H1 (cell line): ENCODE measurements at regions not wholly inside any gene's neighbourhood (a gene's known extent, or its start where the extent isn't known, plus 50 kb on each side); places are given as distances from the start of the nearest gene placed in this dataset.

ENCODE experiments used
- CTCF ChIA-PET: fragments of 300-600 bp; sonication (Branson Sonifier 250); formaldehyde crosslinking; loops from one replicate; lab custom pipeline; 2021; ENCODE audit not compliant: partially characterized antibody; lab: Charles Lee
- POLR2A ChIA-PET: fragments of 300-600 bp; sonication (Branson Sonifier 250); formaldehyde crosslinking; loops from one replicate; lab custom pipeline; 2021; ENCODE audit warnings: inconsistent platforms; ENCODE audit not compliant: partially characterized antibody; lab: Charles Lee
- DNase-seq, 2 experiments: peaks; one replicate each; pipeline versions ENCODE4 v3.0.0 to v3.0.0-alpha.2; 2010 to 2022; ENCODE audit warnings: low spot score in 2 of 2, low read depth in 1 of 2, mixed read lengths in 1 of 2
- FAIRE-seq: peaks from 2 replicates; lab custom pipeline; 2011; peaks lifted over from hg19 to GRCh38; lab: Jason Lieb, UNC
- H2AFZ ChIP-seq: 2 replicates; pipeline ENCODE4 v1.8.1; 2012; ENCODE audit warnings: low read length, inconsistent platforms
- H2AK5ac ChIP-seq: 2 replicates; pipeline ENCODE4 v1.6.1; 2013; ENCODE audit warnings: low read depth, low read length
- H2BK120ac ChIP-seq: replicated peaks from 2 replicates; pipeline ENCODE3; 2013; ENCODE audit warnings: low read depth, low read length, inconsistent platforms
- H2BK12ac ChIP-seq: 2 replicates; pipeline ENCODE4 v1.6.1; 2013; ENCODE audit warnings: low read depth, low read length
- H2BK15ac ChIP-seq: 2 replicates; pipeline ENCODE4 v1.6.1; 2013; ENCODE audit warnings: low read length
- H2BK20ac ChIP-seq: 2 replicates; pipeline ENCODE4 v1.6.1; 2013; ENCODE audit warnings: low read length
- H2BK5ac ChIP-seq: 2 replicates; pipeline ENCODE4 v1.6.1; 2013; ENCODE audit warnings: low read depth, low read length
- H3K14ac ChIP-seq: 2 replicates; pipeline ENCODE4 v1.6.1; 2013; ENCODE audit warnings: inconsistent platforms; ENCODE audit not compliant: insufficient read length
- H3K18ac ChIP-seq: 2 replicates; pipeline ENCODE4 v1.6.1; 2013; ENCODE audit warnings: low read length; ENCODE audit errors: extremely low read depth
- H3K23ac ChIP-seq: 2 replicates; pipeline ENCODE4 v1.6.1; 2013; ENCODE audit warnings: inconsistent platforms; ENCODE audit not compliant: insufficient read length
- H3K23me2 ChIP-seq: 2 replicates; pipeline ENCODE4 v1.6.1; 2013; ENCODE audit warnings: low read depth, low read length
- H3K27ac ChIP-seq: 2 replicates; pipeline ENCODE4 v1.6.1; 2011; ENCODE audit warnings: low read depth, low read length, inconsistent platforms
- H3K27me3 ChIP-seq, 4 experiments: replicated peaks in 1 of 4; 1 replicate in 1 of 4; 2 replicates in 3 of 4; pipeline versions ENCODE4 v1.6.1 to v1.8.1; 2011 to 2013; ENCODE audit warnings: low read length in 3 of 4, mild to moderate bottlenecking in 3 of 4, inconsistent platforms in 2 of 4, mixed read lengths in 2 of 4, moderate library complexity in 1 of 4; ENCODE audit not compliant: control insufficient read depth in 3 of 4, insufficient read depth in 3 of 4; ENCODE audit errors: extremely low read depth in 1 of 4
- H3K36me3 ChIP-seq, 4 experiments: 2 replicates each; pipeline versions ENCODE4 v1.6.1 to v1.8.1; 2011 to 2013; ENCODE audit warnings: mild to moderate bottlenecking in 4 of 4, low read length in 3 of 4, moderate library complexity in 2 of 4, control low read depth in 1 of 4, inconsistent platforms in 1 of 4; ENCODE audit not compliant: insufficient read depth in 4 of 4, control insufficient read depth in 2 of 4
- H3K4ac ChIP-seq: replicated peaks from 2 replicates; pipeline ENCODE3; 2013; ENCODE audit warnings: low read length, low read depth, mixed read lengths, inconsistent platforms; ENCODE audit not compliant: insufficient read length
- H3K4me1 ChIP-seq, 4 experiments: replicated peaks in 1 of 4; 1 replicate in 1 of 4; 2 replicates in 3 of 4; pipeline versions ENCODE4 v1.6.1 to v1.8.1; 2011 to 2013; ENCODE audit warnings: low read length in 3 of 4, inconsistent platforms in 2 of 4, mixed read lengths in 1 of 4; ENCODE audit not compliant: insufficient read depth in 4 of 4, control insufficient read depth in 3 of 4
- H3K4me2 ChIP-seq, 2 experiments: 2 replicates each; pipeline versions ENCODE4 v1.6.1 to v1.8.1; 2011 to 2013; ENCODE audit warnings: low read depth in 2 of 2, low read length in 2 of 2, control low read depth in 1 of 2, inconsistent platforms in 1 of 2, mild to moderate bottlenecking in 1 of 2; ENCODE audit not compliant: insufficient read depth in 1 of 2
- H3K4me3 ChIP-seq, 4 experiments: fragments of 200-600, 300-600 bp in 1 of 4; sonication (generic), shearing (Covaris generic), sonication (Bioruptor Twin) in 1 of 4; 2 replicates each; pipeline versions ENCODE4 v1.5.1 to v1.8.1; 2011 to 2016; ENCODE audit warnings: low read length in 4 of 4, low read depth in 3 of 4, control low read depth in 2 of 4, inconsistent platforms in 2 of 4, mild to moderate bottlenecking in 2 of 4, mixed read lengths in 1 of 4, moderate library complexity in 1 of 4; ENCODE audit not compliant: insufficient read depth in 2 of 4; ENCODE audit errors: extremely low read depth in 1 of 4
- H3K56ac ChIP-seq: replicated peaks from 2 replicates; pipeline ENCODE3; 2013; ENCODE audit warnings: low read depth, mild to moderate bottlenecking, mixed read lengths, low read length, inconsistent platforms; ENCODE audit not compliant: insufficient read length
- H3K79me1 ChIP-seq: 2 replicates; pipeline ENCODE4 v1.6.1; 2013; ENCODE audit warnings: low read depth, low read length, control low read depth
- H3K79me2 ChIP-seq, 2 experiments: 2 replicates each; pipeline versions ENCODE4 v1.6.1 to v1.8.1; 2012 to 2013; ENCODE audit warnings: low read length in 2 of 2, mild to moderate bottlenecking in 2 of 2, inconsistent platforms in 1 of 2; ENCODE audit not compliant: insufficient read depth in 2 of 2, control insufficient read depth in 1 of 2
- H3K9ac ChIP-seq, 4 experiments: replicated peaks in 1 of 4; 1 replicate in 1 of 4; 2 replicates in 3 of 4; pipeline versions ENCODE4 v1.6.1 to v1.8.1; 2011 to 2013; ENCODE audit warnings: low read depth in 3 of 4, low read length in 3 of 4, control low read depth in 2 of 4, mild to moderate bottlenecking in 2 of 4, moderate library complexity in 2 of 4, inconsistent platforms in 1 of 4; ENCODE audit errors: extremely low read depth in 1 of 4
- H3K9me3 ChIP-seq, 2 experiments: 2 replicates each; pipeline versions ENCODE4 v1.6.1 to v1.8.1; 2012 to 2013; ENCODE audit warnings: mild to moderate bottlenecking in 2 of 2, moderate library complexity in 2 of 2, control low read depth in 1 of 2, inconsistent platforms in 1 of 2, low read depth in 1 of 2, low read length in 1 of 2, mixed read lengths in 1 of 2; ENCODE audit not compliant: insufficient read depth in 2 of 2
- H4K20me1 ChIP-seq, 2 experiments: replicated peaks in 1 of 2; 2 replicates each; pipeline versions ENCODE3 to v1.8.1; 2011 to 2013; ENCODE audit warnings: inconsistent platforms in 2 of 2, low read length in 2 of 2, mild to moderate bottlenecking in 1 of 2; ENCODE audit not compliant: insufficient read depth in 2 of 2, control insufficient read depth in 1 of 2
- H4K5ac ChIP-seq: 2 replicates; pipeline ENCODE4 v1.6.1; 2013; ENCODE audit warnings: low read length, low read depth, mixed read lengths, inconsistent platforms; ENCODE audit not compliant: insufficient read length
- H4K8ac ChIP-seq: 2 replicates; pipeline ENCODE4 v1.8.0; 2013; ENCODE audit warnings: mild to moderate bottlenecking, moderate library complexity, low read length, inconsistent platforms; ENCODE audit not compliant: insufficient read depth; ENCODE audit errors: extremely low read depth
- H4K91ac ChIP-seq: replicated peaks from 2 replicates; pipeline ENCODE3; 2013; ENCODE audit warnings: low read length, mixed read lengths, inconsistent platforms; ENCODE audit not compliant: insufficient read length
- ATF2 ChIP-seq: IDR thresholded peaks from 2 replicates; pipeline ENCODE4 v1.6.1; 2012; ENCODE audit warnings: low read length, inconsistent platforms
- CHD2 ChIP-seq: IDR thresholded peaks from 2 replicates; pipeline ENCODE4 v1.6.1; 2012; ENCODE audit warnings: low read length, improper control_type of control experiment
- EP300 ChIP-seq, 2 experiments: IDR thresholded peaks; 1 replicate in 1 of 2; 2 replicates in 1 of 2; pipeline ENCODE4 v1.6.1; 2011 to 2012; ENCODE audit warnings: low read depth in 2 of 2, low read length in 2 of 2, mild to moderate bottlenecking in 2 of 2, borderline replicate concordance in 1 of 2, inconsistent platforms in 1 of 2, moderate library complexity in 1 of 2
- EZH2 ChIP-seq: fragments of 200-600 bp; sonication (generic); IDR thresholded peaks from 2 replicates; pipeline ENCODE4 v1.7.1; 2012; ENCODE audit warnings: low read depth, mild to moderate bottlenecking, moderate library complexity, low read length, inconsistent platforms; ENCODE audit not compliant: severe bottlenecking
- JUN ChIP-seq: IDR thresholded peaks from 2 replicates; pipeline ENCODE4 v1.6.1; 2011; ENCODE audit warnings: low read depth, mild to moderate bottlenecking, improper control_type of control experiment, low read length
- POLR2AphosphoS5 ChIP-seq: IDR thresholded peaks from 2 replicates; pipeline ENCODE4 v1.6.1; 2011; ENCODE audit warnings: low read depth, low read length
- RXRA ChIP-seq: IDR thresholded peaks from 2 replicates; pipeline ENCODE4 v1.6.1; 2011; ENCODE audit warnings: low read depth, mild to moderate bottlenecking, low read length, moderate library complexity; ENCODE audit not compliant: insufficient read depth
- SP4 ChIP-seq: IDR thresholded peaks from 2 replicates; pipeline ENCODE4 v1.6.1; 2012; ENCODE audit warnings: low read length, inconsistent platforms
- TEAD4 ChIP-seq: IDR thresholded peaks from 2 replicates; pipeline ENCODE4 v1.6.1; 2012; ENCODE audit warnings: low read depth, low read length, inconsistent platforms, mixed read lengths
- ZNF274 ChIP-seq: IDR thresholded peaks from 2 replicates; pipeline ENCODE4 v1.7.0; 2012; ENCODE audit warnings: low read length, borderline replicate concordance; ENCODE audit errors: extremely low read depth
- WGBS, 2 experiments: shearing (Covaris generic) in 1 of 2; methylation state at CpG; one replicate each; pipeline versions ENCODE4 v1.1.6 to v1.1.7; 2013 to 2015; ENCODE audit warnings: low lambda C conversion rate in 2 of 2, mixed read lengths in 2 of 2, inconsistent platforms in 1 of 2, low coverage in 1 of 2, missing lambda C conversion rate in 1 of 2; ENCODE audit not compliant: insufficient replicate concordance in 2 of 2, insufficient coverage in 1 of 2, insufficient read length in 1 of 2; ENCODE audit errors: extremely low coverage in 1 of 2, missing lambda C conversion rate in 1 of 2; 5-methylcytosine and 5-hydroxymethylcytosine counted together

- Histone ChIP-seq H2AK5ac (no peak overlapping the region), H4K5ac (no peak overlapping the region), H3K4ac (no peak overlapping the region), H3K4me2 (no peak overlapping the region), H3K9ac (no peak overlapping the region), H3K36me3 (no peaks in the 10 kb centered on the region), H2BK12ac (no peak overlapping the region), H2BK5ac (no peak overlapping the region), H2AFZ (no peak overlapping the region), H3K56ac (no peak overlapping the region), H3K18ac (no peak overlapping the region), H4K20me1 (no peaks in the 10 kb centered on the region), H2BK120ac (no peak overlapping the region), H3K4me1 (peaks cover 0 to 7% (median under 1%) of the 10 kb centered on the region in 4 experiments; a peak in 4 of 7 replicates), H4K91ac (no peak overlapping the region), H3K27ac (no peak overlapping the region), H2BK15ac (no peak overlapping the region), H3K79me1 (no peaks in the 10 kb centered on the region), H2BK20ac (no peak overlapping the region), H4K8ac (no peak overlapping the region), H3K9me3 (no peaks in the 10 kb centered on the region), H3K27me3 (no peaks in the 10 kb centered on the region), H3K4me3 (no peak overlapping the region), H3K23ac (no peak overlapping the region), H3K14ac (no peak overlapping the region), H3K23me2 (no peaks in the 10 kb centered on the region), H3K79me2 (no peaks in the 10 kb centered on the region)
- WGBS, 2 experiments, result 52% methylated on average over 2 of the region's 2 CpGs; no CpG with 5 or more reads in 1 of the 2 experiments
- no peak for FAIRE-seq
- ChIA-PET CTCF (interaction anchor here (1.2 kb wide), 1 partner anchor 211 kb away, joined by 3 read pairs; no protein-coding TSS in a partner anchor), POLR2A (no interaction called here)
- no peak for DNase-seq
- TF ChIP-seq ZNF274 (no peak), JUN (no peak), EP300 (IDR thresholded peaks at IDR 0.05; ENCODE audit: borderline replicate concordance in 1 of 2, low read depth in 2 of 2, low read length in 2 of 2) (no peak), POLR2AphosphoS5 (no peak), TEAD4 (no peak), CHD2 (no peak), RXRA (no peak), EZH2 (no peak), ATF2 (no peak), SP4 (no peak)
These were observed 83.2 kb upstream of the GNAO1 start for GRCh38 chr16:56108056-56108471.
